ENCODE measurements at regions not wholly inside any gene's neighbourhood (a gene's known extent, or its start where the extent isn't known, plus 50 kb on each side); places are given as distances from the start of the nearest gene placed in this dataset.

DNA sequence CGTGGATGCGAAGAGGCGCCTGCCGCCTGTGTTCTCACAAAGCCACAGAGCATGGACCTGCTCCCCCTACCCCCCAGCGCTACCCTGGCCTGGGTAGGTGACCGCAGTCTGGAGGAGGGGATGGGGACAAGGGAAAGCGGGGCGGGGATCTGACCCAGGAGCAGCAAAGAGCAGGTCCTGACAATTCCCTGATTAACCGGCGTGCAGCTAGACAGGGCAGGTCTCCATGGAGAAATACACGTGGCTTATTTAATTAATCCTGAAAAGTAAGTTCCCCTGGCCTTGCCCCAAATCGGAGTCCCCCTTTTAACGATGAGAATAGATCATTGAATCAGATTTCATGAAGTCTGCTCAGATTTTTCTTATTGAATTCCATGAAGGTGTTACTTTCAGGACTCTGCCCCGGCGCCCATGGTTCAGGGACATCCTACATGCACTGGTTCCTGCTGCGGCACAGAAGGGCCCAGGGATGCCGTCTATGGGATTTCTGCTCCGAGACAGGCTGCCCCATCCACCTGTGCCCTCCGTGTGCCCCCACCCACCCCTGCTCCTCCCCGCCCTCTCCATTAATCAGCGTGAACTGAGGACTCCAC lies 251.0 kb upstream of the SFSWAP start:
- H3K4me3 ChIP-seq, result no peak overlapping the region
- no peak overlapping the region for H3K27ac ChIP-seq
- H3K27me3 ChIP-seq (ENCODE audit: insufficient read depth in 3 of 3, low read length in 2 of 3), result peaks cover 0 to 2% (median 0%) of the 10 kb centered on the region in 3 donors
- intact Hi-C loops (cut with DNase I), result no loop called here
- WGBS, 3 donors, result 48 to 53% (median 52%) methylated on average over 21 of the region's 21 CpGs
- no peak for TF ChIP-seq CTCF (IDR thresholded peaks at IDR 0.05)
- no peak for ATAC-seq
- H3K9me3 ChIP-seq, result no peaks in the 10 kb centered on the region
- no peaks in the 10 kb centered on the region for H3K4me1 ChIP-seq
- DNase-seq, result no peak
- no peaks in the 10 kb centered on the region for H3K36me3 ChIP-seq (ENCODE audit: insufficient read depth in 1 of 2, low read depth in 1 of 2)

DNA sequence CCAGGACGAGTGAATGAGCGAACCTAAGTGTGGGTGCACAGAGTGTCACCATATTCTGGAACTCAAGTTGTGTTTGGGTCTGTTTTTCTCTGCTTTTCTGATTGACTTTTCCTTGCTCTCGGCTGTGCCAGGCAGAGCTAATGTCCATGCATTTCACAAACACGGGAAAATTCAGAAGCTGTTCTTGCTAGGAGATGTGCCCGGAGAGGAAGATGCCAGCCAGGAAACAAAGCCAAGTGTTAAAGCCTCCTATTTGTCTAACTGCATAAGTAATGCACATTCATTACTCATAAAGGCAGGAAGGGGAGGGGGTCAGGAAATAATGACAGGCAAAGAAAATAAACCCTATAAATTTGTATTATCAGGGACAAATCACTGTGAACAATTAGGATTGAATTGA lies 250.4 kb upstream of the SFSWAP start:
- ATAC-seq, result no peak
- no peak for DNase-seq
- H3K27ac ChIP-seq, result no peak overlapping the region
- peaks cover 0 to 2% (median 0%) of the 10 kb centered on the region in 3 donors for H3K27me3 ChIP-seq (ENCODE audit: insufficient read depth in 3 of 3, low read length in 2 of 3)
- H3K4me3 ChIP-seq, result no peak overlapping the region
- no peaks in the 10 kb centered on the region for H3K36me3 ChIP-seq (ENCODE audit: insufficient read depth in 1 of 2, low read depth in 1 of 2)
- 17 to 28% (median 27%) methylated on average over 5 of the region's 5 CpGs for WGBS, 3 donors
- H3K9me3 ChIP-seq, result no peaks in the 10 kb centered on the region
- no peaks in the 10 kb centered on the region for H3K4me1 ChIP-seq
- TF ChIP-seq CTCF (IDR thresholded peaks at IDR 0.05), result no peak
- intact Hi-C loops (cut with DNase I), result no loop called here

- H3K36me3 ChIP-seq (ENCODE audit: insufficient read depth in 1 of 2, low read depth in 1 of 2), result no peaks in the 10 kb centered on the region
- no peak for TF ChIP-seq CTCF (IDR thresholded peaks at IDR 0.05)
- no peaks in the 10 kb centered on the region for H3K4me1 ChIP-seq
- no peak overlapping the region for H3K4me3 ChIP-seq
- no peaks in the 10 kb centered on the region for H3K9me3 ChIP-seq
- H3K27ac ChIP-seq, result no peak overlapping the region
- 43 to 54% (median 54%) methylated on average over 2 of the region's 2 CpGs for WGBS, 3 donors
- H3K27me3 ChIP-seq (ENCODE audit: insufficient read depth in 3 of 3, low read length in 2 of 3), result peaks cover 0 to 2% (median 0%) of the 10 kb centered on the region in 3 donors
- no peak for ATAC-seq
- no peak for DNase-seq
- intact Hi-C loops (cut with DNase I), result no loop called here
These were observed 249.8 kb upstream of the SFSWAP start for GRCh38 chr12:131461096-131461495.

DNA sequence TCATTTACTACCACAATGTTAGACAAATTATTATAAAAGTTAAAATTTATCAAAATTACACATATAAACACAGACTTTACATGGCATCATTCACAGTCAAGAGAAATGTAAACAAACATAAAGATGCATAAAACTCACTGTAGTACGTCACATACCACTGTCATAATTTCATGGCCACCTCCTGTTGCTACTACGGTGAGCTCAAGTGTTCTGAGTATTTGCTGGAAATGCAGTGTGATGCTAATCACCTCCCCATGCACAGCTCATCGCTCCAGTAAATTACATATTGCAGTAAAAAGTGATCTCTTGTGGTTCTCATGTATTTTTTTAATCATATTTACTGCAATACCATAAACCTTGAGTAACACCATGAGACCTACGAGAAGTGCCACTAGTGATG lies 247.7 kb upstream of the SFSWAP start:
- no peak for ATAC-seq

More for the DNA sequence above, 247.7 kb upstream of the SFSWAP start:
- no peak for DNase-seq
- Histone ChIP-seq H3K36me3 (ENCODE audit: insufficient read depth in 1 of 2, low read depth in 1 of 2) (no peaks in the 10 kb centered on the region), H3K4me3 (no peak overlapping the region), H3K27ac (no peak overlapping the region), H3K9me3 (no peaks in the 10 kb centered on the region), H3K4me1 (no peaks in the 10 kb centered on the region), H3K27me3 (ENCODE audit: insufficient read depth in 3 of 3, low read length in 2 of 3) (peaks cover 0 to 2% (median 0%) of the 10 kb centered on the region in 3 donors)
- no peak for TF ChIP-seq CTCF (IDR thresholded peaks at IDR 0.05)
- 63 to 68% (median 67%) methylated on average over 4 of the region's 4 CpGs for WGBS, 3 donors
- intact Hi-C loops (cut with DNase I), result no loop called here

Data from psoas muscle (tissue), 7 donors.